ENCODE measurements at regions not wholly inside any gene's neighbourhood (a gene's known extent, or its start where the extent isn't known, plus 50 kb on each side); places are given as distances from the start of the nearest gene placed in this dataset.

DNA sequence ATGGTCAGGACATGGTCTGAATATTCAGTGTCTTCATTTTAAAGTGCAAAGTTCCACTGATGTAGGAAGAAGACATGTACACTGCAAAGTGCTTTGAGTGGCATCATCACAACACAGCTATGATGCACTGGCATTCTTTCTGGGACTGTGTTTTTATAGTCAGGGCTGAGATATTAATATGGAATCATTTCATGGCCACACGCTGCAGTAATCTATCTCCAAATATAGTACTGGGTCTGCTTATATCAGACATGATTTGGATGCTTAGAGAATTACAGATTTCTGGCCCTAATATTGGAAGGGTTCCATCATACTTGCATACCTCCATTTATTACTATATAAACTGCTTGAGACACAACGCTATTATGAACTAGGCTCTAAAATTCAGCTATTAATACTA, 1170.9 kb downstream of the NLGN4X start:
- Mint-ChIP-seq H3K4me1 (no peaks in the 10 kb centered on the region), H3K4me3 (no peak overlapping the region), H3K27ac (no peak overlapping the region), H3K36me3 (no peaks in the 10 kb centered on the region), H3K9me3 (peaks cover 12% of the 10 kb centered on the region)
- no peak for DNase-seq (ENCODE audit: low spot score in 2 of 2)
- no peak for ATAC-seq

DNA sequence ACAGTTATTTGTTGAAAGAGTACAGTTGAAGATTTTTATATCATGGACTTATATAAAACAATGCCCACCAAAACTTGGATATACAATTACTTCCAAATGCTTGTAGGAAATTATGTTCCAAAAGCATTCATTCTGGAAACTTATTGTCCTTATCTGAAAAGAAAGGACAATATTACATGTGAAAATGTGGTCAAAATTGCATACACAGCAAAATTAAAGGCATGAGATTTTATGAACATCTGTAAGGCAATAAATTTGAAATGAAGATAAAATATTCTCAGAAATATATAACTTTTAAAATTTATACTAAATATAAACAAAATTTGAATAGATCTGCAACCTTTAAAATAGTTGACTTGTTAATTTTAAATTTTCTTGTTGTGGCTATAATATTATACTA, 1173.8 kb downstream of the NLGN4X start:
- no peak for ATAC-seq
- Mint-ChIP-seq H3K36me3 (no peaks in the 10 kb centered on the region), H3K4me3 (no peak overlapping the region), H3K27ac (no peak overlapping the region), H3K4me1 (no peaks in the 10 kb centered on the region), H3K9me3 (peaks cover 12% of the 10 kb centered on the region)
- no peak for DNase-seq (ENCODE audit: low spot score in 2 of 2)

DNA sequence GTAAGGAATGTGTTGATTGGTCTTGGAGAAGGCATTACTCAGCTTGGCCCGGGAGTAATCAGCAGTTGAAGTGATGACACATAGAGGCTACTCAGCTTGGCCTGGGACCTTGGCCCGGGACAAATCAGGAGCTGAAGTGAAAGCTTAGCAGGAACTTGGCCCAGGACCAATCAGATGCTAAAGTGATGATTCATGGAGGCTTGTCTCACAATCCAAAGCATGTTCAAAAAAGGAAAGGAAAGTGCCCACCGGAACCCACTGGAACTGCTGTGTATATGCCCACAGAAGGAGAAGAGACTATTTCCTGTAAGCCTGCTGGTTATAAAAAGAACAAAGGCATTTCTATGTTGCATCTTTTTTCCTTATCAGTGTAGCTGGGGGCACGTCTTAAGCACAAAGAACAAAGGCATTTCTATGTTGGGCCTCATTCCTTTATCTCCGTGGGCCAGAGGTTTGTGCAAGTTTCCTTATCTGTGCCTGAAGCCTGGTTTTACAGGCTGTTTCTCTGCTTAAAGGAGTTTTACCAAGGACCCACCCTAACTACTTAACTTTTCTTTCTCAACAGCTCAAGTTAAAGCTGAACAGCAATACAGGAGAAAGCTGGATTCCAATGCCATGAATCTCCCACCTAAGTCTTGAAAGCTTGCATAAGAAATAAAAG, 1176.7 kb downstream of the NLGN4X start:
- H3K36me3 Mint-ChIP-seq = no peaks in the 10 kb centered on the region
- no peak for ATAC-seq
- H3K4me3 Mint-ChIP-seq = no peak overlapping the region
- no peak overlapping the region for H3K27ac Mint-ChIP-seq
- DNase-seq (ENCODE audit: low spot score in 2 of 2) = no peak
- H3K9me3 Mint-ChIP-seq = peaks cover 10% of the 10 kb centered on the region
- no peaks in the 10 kb centered on the region for H3K4me1 Mint-ChIP-seq

DNA sequence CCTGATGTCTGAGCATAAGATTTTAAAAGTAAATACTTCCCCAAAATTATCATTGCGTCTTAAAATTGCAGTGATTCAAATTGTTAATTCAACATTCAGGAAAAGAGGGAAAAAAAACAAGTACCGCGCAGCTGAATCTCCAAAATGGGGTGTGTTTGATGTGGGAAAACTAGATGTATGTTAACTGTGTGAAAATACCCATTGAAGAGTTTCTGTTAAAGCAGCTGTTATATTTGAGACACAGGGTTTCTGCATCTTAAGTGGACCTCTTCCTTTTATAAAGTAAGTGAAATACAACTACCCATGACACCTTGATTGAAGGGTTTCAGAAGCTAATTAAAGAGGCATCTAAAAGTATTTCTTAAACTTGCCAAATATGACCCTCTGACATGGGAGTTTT, 1186.1 kb downstream of the NLGN4X start:
- DNase-seq (ENCODE audit: low spot score in 2 of 2) = no peak
- Mint-ChIP-seq H3K4me3 (no peak overlapping the region), H3K4me1 (no peaks in the 10 kb centered on the region), H3K27ac (no peak overlapping the region), H3K36me3 (no peaks in the 10 kb centered on the region), H3K9me3 (peaks cover 2% of the 10 kb centered on the region)
- ATAC-seq = no peak

DNA sequence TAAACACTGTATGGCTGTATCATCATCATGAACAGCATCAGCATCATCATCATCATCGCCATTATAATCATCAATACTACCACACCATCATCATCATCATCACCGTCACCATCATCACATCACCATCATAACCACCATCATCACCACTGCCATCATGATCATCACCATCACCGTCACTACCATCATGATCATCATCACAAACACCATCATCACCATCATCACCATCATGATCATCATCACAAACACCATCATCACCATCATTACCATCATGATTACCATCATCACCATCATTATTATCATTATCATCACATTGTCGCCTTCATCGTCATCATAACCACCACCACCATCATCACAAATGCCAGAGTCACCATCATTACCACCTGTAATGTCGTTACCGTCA, 1196.9 kb downstream of the NLGN4X start:
- DNase-seq (ENCODE audit: low spot score in 2 of 2) (no peak), ATAC-seq (no peak)
- Mint-ChIP-seq H3K4me1 (no peaks in the 10 kb centered on the region), H3K4me3 (no peak overlapping the region), H3K36me3 (no peaks in the 10 kb centered on the region), H3K9me3 (no peaks in the 10 kb centered on the region), H3K27ac (no peak overlapping the region)

DNA sequence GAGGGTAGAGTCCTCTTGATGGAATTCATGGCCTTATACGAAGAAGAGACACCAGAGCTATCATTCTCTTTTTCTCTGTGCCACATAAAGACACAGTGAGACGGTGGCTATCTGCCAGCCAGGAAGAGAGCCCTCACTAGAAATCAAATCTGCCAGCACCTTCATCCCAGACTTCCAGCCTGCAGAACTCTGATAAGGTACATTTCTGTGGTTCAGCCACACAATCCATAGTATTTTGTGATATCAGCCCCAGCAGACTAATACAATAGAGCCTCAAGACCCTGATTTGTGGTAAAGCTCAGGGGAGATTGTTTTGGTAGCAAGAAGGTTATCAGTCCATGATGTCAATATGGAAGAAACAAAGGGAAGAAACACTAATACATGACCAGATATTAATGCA, 1213.2 kb downstream of the NLGN4X start:
- Mint-ChIP-seq H3K9me3 (peaks cover 6% of the 10 kb centered on the region), H3K36me3 (no peaks in the 10 kb centered on the region), H3K4me3 (no peak overlapping the region), H3K4me1 (no peaks in the 10 kb centered on the region), H3K27ac (no peak overlapping the region)
- ATAC-seq = no peak
- DNase-seq (ENCODE audit: low spot score in 2 of 2) = no peak

DNA sequence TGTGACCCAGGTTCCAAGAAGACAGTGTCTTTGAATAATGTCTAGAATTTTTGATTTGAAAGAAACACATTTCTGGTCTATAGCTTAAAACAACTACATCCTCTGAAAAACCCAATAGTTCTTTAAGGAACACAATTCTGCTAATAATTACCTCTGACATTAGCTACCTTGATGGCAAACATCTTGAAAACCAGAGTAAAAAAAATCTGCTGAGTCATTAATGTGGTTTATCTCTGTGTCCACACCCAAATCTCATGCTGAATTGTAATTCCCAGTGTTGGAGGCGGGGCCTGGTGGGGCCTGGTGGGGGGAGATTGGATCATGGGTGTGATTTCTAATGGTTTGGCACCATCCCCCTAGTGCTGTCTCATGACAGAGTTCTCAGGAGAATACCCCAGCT, 1233.8 kb downstream of the NLGN4X start:
- Mint-ChIP-seq H3K36me3 (no peaks in the 10 kb centered on the region), H3K4me1 (no peaks in the 10 kb centered on the region), H3K9me3 (peaks cover 16% of the 10 kb centered on the region), H3K27ac (no peak overlapping the region), H3K4me3 (no peak overlapping the region)
- no peak for ATAC-seq
- DNase-seq (ENCODE audit: low spot score in 2 of 2) = no peak

DNA sequence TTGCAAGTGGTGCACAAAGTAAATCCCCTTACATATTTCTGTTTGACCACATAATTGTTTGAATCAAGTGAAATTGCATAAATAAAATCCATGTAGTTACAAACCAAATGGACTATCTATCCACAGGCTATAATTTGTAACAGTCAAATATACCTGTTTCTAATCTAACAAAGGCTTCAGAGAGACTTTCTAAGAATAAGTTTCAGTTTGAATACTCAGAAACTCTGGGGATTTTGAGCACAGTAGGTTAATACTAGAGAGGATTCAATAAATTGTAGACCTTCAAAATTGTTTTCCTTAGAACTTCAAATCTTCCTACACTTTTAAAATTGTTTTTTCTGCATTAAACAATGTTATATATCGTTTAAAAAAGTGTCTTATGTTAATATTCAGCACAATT, 1250.1 kb downstream of the NLGN4X start:
- ATAC-seq (no peak), DNase-seq (ENCODE audit: low spot score in 2 of 2) (no peak)
- Mint-ChIP-seq H3K4me1 (no peaks in the 10 kb centered on the region), H3K27ac (no peak overlapping the region), H3K9me3 (peaks cover 10% of the 10 kb centered on the region), H3K36me3 (no peaks in the 10 kb centered on the region), H3K4me3 (no peak overlapping the region)

DNA sequence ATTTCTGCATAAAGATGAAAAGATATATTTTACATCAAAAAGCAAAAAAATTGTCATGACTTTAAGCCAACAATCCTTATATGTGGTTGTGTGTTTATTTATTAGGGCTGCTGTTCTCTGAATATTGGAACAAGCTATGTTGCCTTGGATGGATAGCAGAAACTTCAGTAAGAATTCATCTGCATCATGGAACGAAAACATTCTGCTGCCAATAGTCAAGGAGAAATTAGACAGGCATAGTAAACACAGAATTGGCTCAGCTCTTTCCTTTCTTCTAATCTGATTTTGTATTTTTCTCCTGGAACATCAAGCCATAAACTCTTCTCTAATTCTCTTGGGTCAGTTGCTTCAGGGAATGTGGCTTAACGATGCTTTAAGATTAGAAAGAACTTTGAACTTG, 1257.0 kb downstream of the NLGN4X start:
- Mint-ChIP-seq H3K4me1 (no peaks in the 10 kb centered on the region), H3K36me3 (no peaks in the 10 kb centered on the region), H3K4me3 (no peak overlapping the region), H3K27ac (no peak overlapping the region), H3K9me3 (peaks cover 10% of the 10 kb centered on the region)
- no peak for ATAC-seq
- no peak for DNase-seq (ENCODE audit: low spot score in 2 of 2)

DNA sequence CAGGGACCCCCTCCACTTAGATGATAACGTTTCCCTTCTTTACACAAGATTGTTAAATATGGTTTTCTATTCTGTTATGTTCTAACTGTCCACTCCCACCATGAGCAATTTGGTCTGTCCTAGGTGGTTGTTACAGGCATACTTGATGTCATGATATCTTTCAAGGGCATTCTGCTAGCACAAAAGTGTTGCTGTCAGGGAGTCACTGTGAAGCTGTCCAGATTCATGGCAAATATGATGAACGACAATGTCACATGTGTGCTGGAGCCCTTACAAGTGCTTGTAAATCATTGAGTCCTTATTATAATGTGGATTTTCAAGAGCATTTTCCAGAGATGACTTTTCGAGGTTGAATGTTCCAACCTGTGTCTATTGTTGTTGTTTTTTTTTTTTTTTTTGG, 1250.7 kb upstream of the PRKX start:
- ATAC-seq (no peak), DNase-seq (ENCODE audit: low spot score in 2 of 2) (no peak)
- no peaks in the 10 kb centered on the region for H3K4me1 Mint-ChIP-seq
- no peaks in the 10 kb centered on the region for H3K36me3 Mint-ChIP-seq
- H3K4me3 Mint-ChIP-seq = no peak overlapping the region
- no peak overlapping the region for H3K27ac Mint-ChIP-seq
- H3K9me3 Mint-ChIP-seq = peaks cover 5% of the 10 kb centered on the region

DNA sequence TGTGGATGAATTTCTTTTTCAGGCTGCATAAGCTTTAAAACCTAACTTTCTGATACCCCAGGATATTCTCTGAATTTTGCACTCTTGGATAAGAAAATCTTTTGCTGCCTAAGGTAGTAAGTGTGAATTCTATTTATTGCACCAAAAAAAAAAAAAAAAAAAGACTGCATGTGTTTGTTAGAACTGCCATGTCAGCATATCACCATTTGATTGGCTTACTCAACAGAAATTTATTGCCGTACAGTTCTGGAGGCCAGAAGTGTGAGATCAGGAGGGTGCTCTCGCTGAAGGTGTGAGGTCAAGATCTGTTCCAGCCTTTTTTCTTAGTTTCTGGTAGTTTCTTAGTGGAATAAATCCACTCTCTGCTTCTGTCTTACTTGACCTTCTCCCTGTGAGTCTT, 1250.0 kb upstream of the PRKX start:
- no peak overlapping the region for H3K4me3 Mint-ChIP-seq
- DNase-seq (ENCODE audit: low spot score in 2 of 2) = no peak
- H3K27ac Mint-ChIP-seq = no peak overlapping the region
- no peak for ATAC-seq
- no peaks in the 10 kb centered on the region for H3K36me3 Mint-ChIP-seq
- no peaks in the 10 kb centered on the region for H3K4me1 Mint-ChIP-seq
- H3K9me3 Mint-ChIP-seq = peaks cover 5% of the 10 kb centered on the region

DNA sequence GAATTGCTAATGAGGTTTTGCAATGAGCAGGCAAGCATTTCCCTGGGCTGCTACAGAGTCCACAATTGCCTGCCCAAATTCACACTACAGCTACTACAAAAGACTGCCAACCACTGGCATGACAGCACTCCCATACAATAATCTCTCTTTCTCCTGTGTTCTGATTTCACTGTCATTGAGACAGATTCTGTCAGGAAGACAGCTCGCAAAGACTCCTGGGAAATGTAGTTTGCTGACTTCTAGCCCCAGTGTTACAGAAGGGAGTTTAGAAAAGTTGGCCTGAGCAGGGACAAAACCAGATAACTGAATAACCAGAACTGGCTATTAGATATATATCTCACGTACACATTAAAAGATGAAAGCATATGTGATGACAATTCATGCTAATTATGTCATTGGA, 1231.3 kb upstream of the PRKX start:
- no peak overlapping the region for H3K4me3 Mint-ChIP-seq
- peaks cover 5% of the 10 kb centered on the region for H3K9me3 Mint-ChIP-seq
- no peaks in the 10 kb centered on the region for H3K36me3 Mint-ChIP-seq
- no peaks in the 10 kb centered on the region for H3K4me1 Mint-ChIP-seq
- ATAC-seq = no peak
- no peak for DNase-seq (ENCODE audit: low spot score in 2 of 2)
- no peak overlapping the region for H3K27ac Mint-ChIP-seq

DNA sequence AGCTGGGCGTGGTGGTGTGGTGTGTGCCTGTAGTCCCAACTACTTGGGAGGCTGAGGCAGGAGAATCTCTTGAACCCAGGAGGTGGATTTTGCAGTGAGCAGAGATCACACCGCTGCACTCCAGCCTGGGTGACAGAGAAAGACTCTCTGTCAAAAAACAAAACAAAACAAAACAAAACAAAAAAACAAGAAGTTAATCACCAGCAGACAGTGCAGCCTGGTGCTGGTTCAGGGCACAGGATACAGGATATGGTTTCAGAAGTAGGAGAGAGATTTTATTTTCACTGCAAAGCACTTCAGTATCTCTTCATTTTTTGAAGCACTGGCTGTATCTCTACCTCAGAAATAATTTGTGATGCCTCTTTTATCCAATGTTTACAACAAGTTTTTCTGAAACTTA, 1222.9 kb upstream of the PRKX start:
- H3K36me3 Mint-ChIP-seq = no peaks in the 10 kb centered on the region
- no peak overlapping the region for H3K4me3 Mint-ChIP-seq
- DNase-seq (ENCODE audit: low spot score in 2 of 2) (no peak), ATAC-seq (no peak)
- peaks cover 3% of the 10 kb centered on the region for H3K9me3 Mint-ChIP-seq
- no peak overlapping the region for H3K27ac Mint-ChIP-seq
- H3K4me1 Mint-ChIP-seq = no peaks in the 10 kb centered on the region

DNA sequence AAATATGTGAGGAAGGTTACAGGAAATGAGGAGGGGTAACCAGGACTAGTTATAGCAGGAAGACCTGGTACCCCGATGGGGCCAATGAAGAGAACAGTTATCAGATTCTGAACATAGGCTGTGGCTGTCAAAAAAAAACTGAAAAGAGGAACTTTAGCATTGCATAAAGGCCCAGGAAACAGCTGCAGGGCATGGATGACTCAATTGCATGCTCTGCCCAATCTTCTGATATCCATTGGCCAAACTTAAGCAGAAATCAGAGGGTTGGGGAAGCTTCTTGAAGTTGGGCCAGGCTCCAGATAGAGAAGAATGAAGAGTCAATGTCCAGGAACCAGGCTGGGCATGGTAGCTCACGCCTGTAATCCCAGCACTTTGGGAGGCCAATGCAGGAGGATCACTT, 1222.4 kb upstream of the PRKX start:
- DNase-seq (ENCODE audit: low spot score in 2 of 2) (no peak), ATAC-seq (no peak)
- H3K4me3 Mint-ChIP-seq = no peak overlapping the region
- H3K4me1 Mint-ChIP-seq = no peaks in the 10 kb centered on the region
- no peaks in the 10 kb centered on the region for H3K36me3 Mint-ChIP-seq
- no peak overlapping the region for H3K27ac Mint-ChIP-seq
- peaks cover 4% of the 10 kb centered on the region for H3K9me3 Mint-ChIP-seq

DNA sequence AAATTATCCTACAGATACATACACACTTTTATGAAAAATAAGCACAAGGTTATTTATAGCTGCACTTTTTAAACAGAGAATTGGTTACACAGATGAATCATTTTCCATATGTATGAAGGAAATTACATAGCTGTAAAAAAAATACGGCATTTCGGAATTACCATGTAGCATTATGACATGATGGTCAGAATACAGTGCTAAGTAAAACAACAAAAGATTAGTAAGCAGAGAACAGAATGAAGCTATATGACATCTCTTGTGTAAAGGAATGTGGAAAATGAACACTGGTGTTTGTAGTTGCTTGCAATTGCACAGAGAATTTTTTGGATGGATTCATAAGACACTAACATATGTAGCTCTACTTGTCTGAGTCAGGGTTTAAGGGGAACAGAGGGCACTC, 1222.0 kb upstream of the PRKX start:
- Mint-ChIP-seq H3K36me3 (no peaks in the 10 kb centered on the region), H3K27ac (no peak overlapping the region), H3K4me1 (no peaks in the 10 kb centered on the region), H3K9me3 (peaks cover 8% of the 10 kb centered on the region), H3K4me3 (no peak overlapping the region)
- no peak for DNase-seq (ENCODE audit: low spot score in 2 of 2)
- ATAC-seq = no peak

DNA sequence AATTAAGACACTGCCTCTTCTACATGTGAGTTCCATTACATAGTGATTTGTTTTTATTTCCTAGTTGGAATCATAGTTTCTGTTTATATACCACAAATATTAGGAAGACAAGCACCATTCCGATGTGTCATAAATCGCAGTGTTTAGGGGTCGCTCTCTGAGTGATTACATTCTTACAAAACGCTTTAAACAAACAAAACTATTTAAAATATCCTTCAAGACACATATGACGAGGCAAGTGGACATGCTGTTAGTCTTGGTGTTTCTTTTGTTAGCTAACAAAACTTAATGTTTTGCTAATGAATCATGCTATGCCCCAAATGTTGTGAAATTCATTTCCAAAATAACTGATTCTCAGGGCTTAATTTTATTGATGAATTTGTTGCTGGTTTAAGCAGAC, 1219.3 kb upstream of the PRKX start:
- no peak overlapping the region for H3K27ac Mint-ChIP-seq
- no peaks in the 10 kb centered on the region for H3K4me1 Mint-ChIP-seq
- no peak overlapping the region for H3K4me3 Mint-ChIP-seq
- no peaks in the 10 kb centered on the region for H3K36me3 Mint-ChIP-seq
- H3K9me3 Mint-ChIP-seq = peaks cover 10% of the 10 kb centered on the region
- no peak for DNase-seq (ENCODE audit: low spot score in 2 of 2)
- ATAC-seq = no peak

DNA sequence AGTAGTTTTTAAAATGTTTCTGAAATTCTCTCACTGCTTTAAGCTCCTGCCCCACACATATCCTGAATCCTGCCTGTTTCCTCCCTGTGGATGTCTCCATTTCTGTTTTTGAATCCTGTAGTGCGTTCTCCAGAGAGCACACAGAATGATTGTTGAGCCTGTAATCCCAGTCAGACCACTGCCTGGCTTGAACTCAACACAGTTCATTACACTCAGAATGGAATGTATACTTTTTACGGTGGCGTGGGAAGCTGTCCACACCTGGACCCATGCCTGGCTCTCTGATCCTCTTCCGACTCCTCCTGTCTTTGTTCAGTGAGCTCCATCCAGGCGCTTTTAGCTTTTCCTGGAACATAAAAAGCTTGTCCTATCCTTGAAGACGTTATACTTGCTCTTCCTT, 1217.0 kb upstream of the PRKX start:
- ATAC-seq = no peak
- Mint-ChIP-seq H3K9me3 (peaks cover 7% of the 10 kb centered on the region), H3K27ac (no peak overlapping the region), H3K4me1 (no peaks in the 10 kb centered on the region), H3K36me3 (no peaks in the 10 kb centered on the region), H3K4me3 (no peak overlapping the region)
- no peak for DNase-seq (ENCODE audit: low spot score in 2 of 2)
